PFSK-1 (cell line): ENCODE measurements at regions not wholly inside any gene's neighbourhood (a gene's known extent, or its start where the extent isn't known, plus 50 kb on each side); places are given as distances from the start of the nearest gene placed in this dataset.

ENCODE experiments used
- POLR2AphosphoS5 ChIP-seq: IDR thresholded peaks from 2 replicates; pipeline ENCODE4 v1.6.1; 2012; ENCODE audit warnings: low read depth, mild to moderate bottlenecking, control low read depth, low read length, moderate library complexity
- TAF1 ChIP-seq: IDR thresholded peaks from 2 replicates; pipeline ENCODE4 v1.6.1; 2012; ENCODE audit warnings: low read length, control low read depth, borderline replicate concordance; ENCODE audit not compliant: insufficient read depth

GRCh38 chr22:25420471-25420924 lies 144.0 kb upstream of the GRK3 start:
- TF ChIP-seq POLR2AphosphoS5 (no peak), TAF1 (no peak)
